Upper lobe of left lung (tissue), 6 donors: ENCODE measurements at regions not wholly inside any gene's neighbourhood (a gene's known extent, or its start where the extent isn't known, plus 50 kb on each side); places are given as distances from the start of the nearest gene placed in this dataset.

Experiments used
- ATAC-seq, 2 donors: fragments of 200-7000 bp; cut with Tn5 transposase; one replicate each; pipeline ENCODE4 v1.9.1; 2022; ENCODE audit warnings: mild to moderate bottlenecking in 2 of 2, moderate library complexity in 2 of 2; ENCODE audit not compliant: low FRiP score in 2 of 2
- DNase-seq, 2 donors: peaks; one replicate each; pipeline ENCODE4 v3.0.0-alpha.2; 2019 to 2020
- H3K27ac ChIP-seq, 4 donors: fragments of 200-600 bp; sonication (generic); one replicate each; pipeline ENCODE4 v1.5.1; 2016 to 2019
- H3K27me3 ChIP-seq, 4 donors: fragments of 200-600 bp; sonication (generic); one replicate each; pipeline ENCODE4 v1.5.1; 2017 to 2019
- H3K36me3 ChIP-seq, 4 donors: fragments of 200-600 bp; sonication (generic); one replicate each; pipeline ENCODE4 v1.5.1; 2016 to 2019
- H3K4me1 ChIP-seq, 4 donors: fragments of 200-600 bp; sonication (generic); one replicate each; pipeline ENCODE4 v1.5.1; 2018 to 2019
- H3K4me3 ChIP-seq, 4 donors: fragments of 200-600 bp; sonication (generic); one replicate each; pipeline ENCODE4 v1.5.1; 2017 to 2019; ENCODE audit warnings: mild to moderate bottlenecking in 2 of 4, moderate library complexity in 1 of 4
- H3K9me3 ChIP-seq, 4 donors: fragments of 200-600 bp; sonication (generic); one replicate each; pipeline ENCODE4 v1.5.1; 2018 to 2019
- EP300 ChIP-seq, 4 donors: sonication (generic); formaldehyde crosslinking; IDR thresholded peaks; one replicate each; pipeline ENCODE4 v1.5.1; 2017; ENCODE audit warnings: antibody characterized with exemption in 4 of 4, control low read depth in 2 of 4
- POLR2A ChIP-seq, 4 donors: fragments of 450-650 bp; IDR thresholded peaks; one replicate each; pipeline ENCODE4 v1.5.1; 2016 to 2017; ENCODE audit warnings: antibody characterized with exemption in 4 of 4, mild to moderate bottlenecking in 2 of 4
- POLR2AphosphoS5 ChIP-seq, 2 donors: sonication (generic); formaldehyde crosslinking; IDR thresholded peaks; one replicate each; pipeline ENCODE4 v1.5.1; 2017; ENCODE audit warnings: antibody characterized with exemption in 2 of 2
- WGBS, 2 donors: methylation state at CpG; one replicate each; pipeline ENCODE4 v1.1.5; 2017 to 2018; 5-methylcytosine and 5-hydroxymethylcytosine counted together
- TF ChIP-seq, protein P1 (sequence below), 6 experiments: fragments of 450-650 bp in 4 of 6; fragments of 200-600 bp in 2 of 6; sonication (generic) in 2 of 6; IDR thresholded peaks; one replicate each; pipeline ENCODE4 v1.5.1; 2016 to 2019; ENCODE audit warnings: antibody characterized with exemption in 6 of 6
- donor health status: DM: no; HTN: no; CAD: no; lungs with moderate emphysema.
- donor health status: DM: no; HTN: yes; CAD: no; lungs with severe emphysema.

DNA sequence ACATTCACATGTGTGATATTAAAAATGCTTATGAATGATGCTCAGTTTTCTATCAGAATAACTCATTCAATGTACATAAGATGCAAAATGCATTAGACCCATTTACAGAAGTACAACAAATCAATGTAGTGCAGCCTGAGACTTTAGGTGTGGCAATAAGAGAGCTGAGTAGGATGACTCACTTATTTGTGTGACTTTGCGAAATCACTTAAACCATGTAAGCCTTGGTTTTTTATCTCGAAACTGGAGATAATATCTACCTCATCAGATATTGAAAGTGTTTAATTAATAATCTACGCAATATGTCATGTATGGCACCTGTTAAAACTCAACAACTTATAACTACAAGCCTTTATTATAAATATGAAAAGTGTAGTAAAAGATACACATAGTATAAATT is 105.7 kb upstream of the LUZP2 start:
- Histone ChIP-seq H3K27me3 (no peaks in the 10 kb centered on the region), H3K36me3 (no peaks in the 10 kb centered on the region), H3K4me3 (no peak overlapping the region), H3K4me1 (peaks cover 0 to 3% (median 0%) of the 10 kb centered on the region in 4 donors), H3K9me3 (no peaks in the 10 kb centered on the region), H3K27ac (no peak overlapping the region)
- TF ChIP-seq, protein P1, sequence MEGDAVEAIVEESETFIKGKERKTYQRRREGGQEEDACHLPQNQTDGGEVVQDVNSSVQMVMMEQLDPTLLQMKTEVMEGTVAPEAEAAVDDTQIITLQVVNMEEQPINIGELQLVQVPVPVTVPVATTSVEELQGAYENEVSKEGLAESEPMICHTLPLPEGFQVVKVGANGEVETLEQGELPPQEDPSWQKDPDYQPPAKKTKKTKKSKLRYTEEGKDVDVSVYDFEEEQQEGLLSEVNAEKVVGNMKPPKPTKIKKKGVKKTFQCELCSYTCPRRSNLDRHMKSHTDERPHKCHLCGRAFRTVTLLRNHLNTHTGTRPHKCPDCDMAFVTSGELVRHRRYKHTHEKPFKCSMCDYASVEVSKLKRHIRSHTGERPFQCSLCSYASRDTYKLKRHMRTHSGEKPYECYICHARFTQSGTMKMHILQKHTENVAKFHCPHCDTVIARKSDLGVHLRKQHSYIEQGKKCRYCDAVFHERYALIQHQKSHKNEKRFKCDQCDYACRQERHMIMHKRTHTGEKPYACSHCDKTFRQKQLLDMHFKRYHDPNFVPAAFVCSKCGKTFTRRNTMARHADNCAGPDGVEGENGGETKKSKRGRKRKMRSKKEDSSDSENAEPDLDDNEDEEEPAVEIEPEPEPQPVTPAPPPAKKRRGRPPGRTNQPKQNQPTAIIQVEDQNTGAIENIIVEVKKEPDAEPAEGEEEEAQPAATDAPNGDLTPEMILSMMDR (IDR thresholded peaks at IDR 0.05): no peak
- no peak for TF ChIP-seq POLR2A (IDR thresholded peaks at IDR 0.05)
- TF ChIP-seq EP300 (IDR thresholded peaks at IDR 0.05): no peak
- TF ChIP-seq POLR2AphosphoS5 (IDR thresholded peaks at IDR 0.05): no peak
- 57 to 65% methylated on average over 3 of the region's 3 CpGs for WGBS, 2 donors
- ATAC-seq (peak in 1 of 2 donors; percentile 38), DNase-seq (no peak)

DNA sequence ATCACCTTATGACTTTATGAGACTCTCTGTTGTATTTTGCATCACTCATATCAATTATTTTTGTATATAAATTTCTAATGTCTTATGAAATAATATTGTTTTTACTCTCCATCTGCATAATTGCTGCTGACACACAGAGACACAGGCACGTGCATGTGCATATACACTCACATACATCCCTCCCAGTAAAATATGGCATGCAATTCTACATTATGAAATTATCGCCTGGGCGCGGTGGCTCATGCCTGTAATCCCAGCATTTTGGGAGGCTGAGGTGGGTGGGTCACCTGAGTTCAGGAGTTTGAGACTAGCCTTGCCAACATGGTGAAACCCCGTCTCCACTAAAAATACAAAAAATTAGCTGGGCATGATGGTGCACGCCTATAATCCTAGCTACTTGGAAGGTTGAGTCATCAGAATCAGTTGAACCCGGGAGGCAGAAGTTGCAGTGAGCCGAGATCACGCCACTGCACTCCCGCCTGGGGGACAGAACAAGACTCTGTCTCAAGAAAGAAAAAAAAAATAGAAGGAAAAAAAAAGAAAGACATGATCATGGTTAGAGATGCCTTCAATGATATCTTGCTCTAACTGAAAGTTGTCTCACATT is 96.7 kb upstream of the LUZP2 start:
- Histone ChIP-seq H3K27me3 (no peaks in the 10 kb centered on the region), H3K4me3 (no peak overlapping the region), H3K4me1 (no peaks in the 10 kb centered on the region), H3K9me3 (no peaks in the 10 kb centered on the region), H3K27ac (no peak overlapping the region), H3K36me3 (no peaks in the 10 kb centered on the region)
- TF ChIP-seq EP300 (IDR thresholded peaks at IDR 0.05): no peak
- TF ChIP-seq, protein P1 (IDR thresholded peaks at IDR 0.05): no peak
- no peak for TF ChIP-seq POLR2AphosphoS5 (IDR thresholded peaks at IDR 0.05)
- ATAC-seq (no peak), DNase-seq (no peak)
- WGBS, 2 donors: 88 to 91% methylated on average over 10 of the region's 10 CpGs

DNA sequence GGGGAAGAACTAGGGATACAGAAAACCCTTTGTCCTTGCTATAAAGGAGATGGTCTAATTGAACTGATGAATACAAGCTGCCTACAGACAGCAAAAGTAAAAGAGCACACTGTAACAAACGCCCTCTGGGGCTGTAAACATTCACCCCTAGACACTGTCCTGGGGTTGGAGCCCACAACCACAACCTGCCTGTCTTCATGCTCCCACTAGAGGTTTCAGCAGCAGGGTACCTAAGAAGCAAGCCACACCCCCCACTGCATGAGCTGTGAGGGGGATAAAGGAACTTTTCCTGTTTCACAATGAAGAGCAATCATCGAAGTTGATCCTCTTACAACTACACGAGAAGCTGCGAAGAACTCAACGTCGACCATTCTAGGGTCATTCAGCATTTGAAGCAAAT is 90.5 kb upstream of the LUZP2 start:
- Histone ChIP-seq H3K36me3 (no peaks in the 10 kb centered on the region), H3K4me1 (no peaks in the 10 kb centered on the region), H3K27ac (no peak overlapping the region), H3K27me3 (no peaks in the 10 kb centered on the region), H3K9me3 (no peaks in the 10 kb centered on the region), H3K4me3 (no peak overlapping the region)
- WGBS, 2 donors: 78% methylated on average over 6 of the region's 6 CpGs
- TF ChIP-seq POLR2AphosphoS5 (IDR thresholded peaks at IDR 0.05) (no peak), POLR2A (IDR thresholded peaks at IDR 0.05) (no peak), EP300 (IDR thresholded peaks at IDR 0.05) (no peak)
- TF ChIP-seq, protein P1 (IDR thresholded peaks at IDR 0.05): no peak
- DNase-seq (no peak), ATAC-seq (no peak)

DNA sequence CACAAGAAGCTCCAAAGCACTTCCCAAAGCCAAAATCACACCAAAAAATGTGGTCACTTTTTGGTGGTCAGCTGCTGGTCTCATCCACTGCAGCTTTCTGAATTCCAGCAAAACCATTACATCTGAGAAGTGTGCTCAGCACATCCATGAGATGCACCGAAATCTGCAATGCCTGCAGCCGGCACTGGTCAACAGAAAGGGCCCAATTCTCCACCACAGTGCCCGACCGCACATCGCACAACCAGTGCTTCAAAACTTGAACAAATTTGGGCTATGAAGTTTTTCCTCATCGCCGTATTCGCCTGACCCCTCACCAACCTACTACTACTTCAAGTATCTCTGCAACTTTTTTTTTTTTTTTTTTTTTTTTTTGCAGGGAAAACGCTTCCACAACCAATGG is 89.9 kb upstream of the LUZP2 start:
- Histone ChIP-seq H3K4me1 (no peaks in the 10 kb centered on the region), H3K4me3 (no peak overlapping the region), H3K27ac (no peak overlapping the region), H3K36me3 (no peaks in the 10 kb centered on the region), H3K27me3 (no peaks in the 10 kb centered on the region), H3K9me3 (no peaks in the 10 kb centered on the region)
- DNase-seq (no peak), ATAC-seq (no peak)
- no peak for TF ChIP-seq POLR2A (IDR thresholded peaks at IDR 0.05)
- TF ChIP-seq POLR2AphosphoS5 (IDR thresholded peaks at IDR 0.05): no peak
- TF ChIP-seq EP300 (IDR thresholded peaks at IDR 0.05): no peak
- TF ChIP-seq, protein P1 (IDR thresholded peaks at IDR 0.05): no peak
- 94 to 96% methylated on average over 9 of the region's 9 CpGs for WGBS, 2 donors

DNA sequence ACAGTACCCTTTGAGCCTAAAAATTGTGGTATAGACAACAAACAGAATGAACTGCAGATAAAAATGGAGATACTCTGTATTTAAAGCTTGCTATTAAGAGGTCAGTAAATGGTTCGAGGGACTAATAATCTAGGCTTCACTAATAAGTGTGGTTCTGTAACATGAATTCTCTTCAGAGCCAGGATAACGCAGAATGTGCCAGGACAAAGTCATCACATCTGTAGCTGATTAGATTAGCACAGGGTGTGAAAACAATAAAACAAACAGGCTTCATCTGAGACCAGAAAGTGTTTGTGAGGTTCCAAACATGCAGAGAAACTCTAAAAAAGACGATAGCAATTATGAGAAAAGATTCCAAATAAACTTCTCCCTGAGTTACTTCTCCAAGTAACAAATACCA is 89.1 kb upstream of the LUZP2 start:
- no peaks in the 10 kb centered on the region for H3K27me3 ChIP-seq
- WGBS, 2 donors: 60 to 63% methylated on average over 3 of the region's 3 CpGs
- H3K36me3 ChIP-seq: no peaks in the 10 kb centered on the region
- DNase-seq (no peak), ATAC-seq (no peak)
- H3K4me3 ChIP-seq: no peak overlapping the region
- H3K9me3 ChIP-seq: no peaks in the 10 kb centered on the region
- H3K4me1 ChIP-seq: no peaks in the 10 kb centered on the region
- TF ChIP-seq EP300 (IDR thresholded peaks at IDR 0.05) (no peak), POLR2AphosphoS5 (IDR thresholded peaks at IDR 0.05) (no peak), POLR2A (IDR thresholded peaks at IDR 0.05) (no peak)
- TF ChIP-seq, protein P1 (IDR thresholded peaks at IDR 0.05): no peak
- no peak overlapping the region for H3K27ac ChIP-seq
